ENCODE measurements at regions not wholly inside any gene's neighbourhood (a gene's known extent, or its start where the extent isn't known, plus 50 kb on each side); places are given as distances from the start of the nearest gene placed in this dataset.
"Not testable (repeated sequence)": the region's sequence is repeated elsewhere in the genome, so short reads cannot be mapped to it uniquely, and the experiment has no call there.

GRCh38 chr20:48147311-48147710 is 362.0 kb upstream of the SULF2 start:
- no peak overlapping the region for H3K4me3 Mint-ChIP-seq
- H3K9me3 Mint-ChIP-seq, result no peaks in the 10 kb centered on the region
- H3K27ac Mint-ChIP-seq, result no peak overlapping the region
- H3K4me1 Mint-ChIP-seq, result no peaks in the 10 kb centered on the region
- peaks cover under 1% of the 10 kb centered on the region for H3K27me3 Mint-ChIP-seq
- no peaks in the 10 kb centered on the region for H3K36me3 Mint-ChIP-seq

DNA sequence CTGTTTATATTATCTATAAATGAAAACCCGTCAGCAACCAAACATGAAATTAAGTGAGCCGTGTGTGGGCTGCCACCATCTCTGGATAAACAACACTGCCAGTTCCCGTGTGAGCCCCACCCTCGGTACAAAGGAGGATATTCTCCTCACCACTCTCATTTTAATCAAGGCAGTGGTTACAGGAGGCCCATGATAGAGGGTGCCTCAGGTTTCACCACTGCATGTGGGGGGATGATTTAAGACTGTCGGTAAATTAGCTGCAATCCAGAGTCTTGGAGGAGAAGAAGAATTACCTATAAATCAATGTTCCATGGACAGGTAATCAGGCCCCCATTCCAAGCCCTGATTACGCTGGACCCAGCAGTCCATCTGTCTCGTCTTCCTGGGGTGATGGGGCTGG is 361.6 kb upstream of the SULF2 start:
- Mint-ChIP-seq H3K27ac (no peak overlapping the region), H3K4me1 (no peaks in the 10 kb centered on the region), H3K4me3 (no peak overlapping the region), H3K36me3 (no peaks in the 10 kb centered on the region), H3K9me3 (no peaks in the 10 kb centered on the region), H3K27me3 (peaks cover 3% of the 10 kb centered on the region)

- peak overlapping the region in 1 of 3 donors; percentile 3 for H3K27ac Mint-ChIP-seq
Measured at GRCh38 chr20:48146308-48146707, 361.0 kb upstream of the SULF2 start.

DNA sequence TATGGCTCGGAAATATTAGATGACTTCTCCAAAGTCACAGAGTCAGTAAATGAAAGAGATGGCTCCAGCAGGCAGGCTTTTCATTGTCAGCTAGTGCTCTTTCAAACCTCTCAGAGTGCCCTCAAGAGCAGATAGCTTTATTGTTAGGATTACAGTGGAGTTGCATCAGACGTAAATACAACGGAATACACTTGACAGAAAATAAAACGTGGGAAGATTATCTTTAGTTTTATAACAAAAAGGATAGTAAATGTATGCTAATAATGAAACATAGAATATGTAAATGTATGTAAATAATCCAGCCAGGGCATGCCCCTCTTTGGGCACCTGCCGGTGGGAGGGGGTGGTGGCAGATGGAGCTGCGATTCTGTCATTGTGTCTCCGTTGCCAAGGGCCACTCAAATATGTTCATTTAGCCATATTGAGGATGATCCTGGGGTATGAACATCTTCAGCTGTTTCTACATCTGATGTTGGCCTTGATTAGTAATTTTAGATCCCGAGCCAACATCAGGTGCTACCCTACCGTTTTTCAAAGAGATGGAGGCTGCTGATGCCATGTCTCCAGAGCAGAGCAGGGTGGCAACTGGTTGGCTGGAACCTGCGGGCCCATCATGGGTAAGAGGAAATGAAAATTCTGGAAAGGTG is 358.3 kb upstream of the SULF2 start:
- H3K4me1 Mint-ChIP-seq, result no peaks in the 10 kb centered on the region
- H3K9me3 Mint-ChIP-seq, result peaks cover 4 to 5% (median 4%) of the 10 kb centered on the region in 3 donors
- H3K27ac Mint-ChIP-seq, result no peak overlapping the region
- no peak overlapping the region for H3K4me3 Mint-ChIP-seq
- H3K27me3 Mint-ChIP-seq, result peaks cover 10% of the 10 kb centered on the region
- H3K36me3 Mint-ChIP-seq, result peaks cover 2% of the 10 kb centered on the region

More at GRCh38 chr20:48146308-48146707, 361.0 kb upstream of the SULF2 start:
- Mint-ChIP-seq H3K9me3 (peaks cover 2 to 4% (median 3%) of the 10 kb centered on the region in 3 donors), H3K36me3 (no peaks in the 10 kb centered on the region), H3K4me1 (no peaks in the 10 kb centered on the region), H3K27me3 (peaks cover 3% of the 10 kb centered on the region), H3K4me3 (no peak overlapping the region)

DNA sequence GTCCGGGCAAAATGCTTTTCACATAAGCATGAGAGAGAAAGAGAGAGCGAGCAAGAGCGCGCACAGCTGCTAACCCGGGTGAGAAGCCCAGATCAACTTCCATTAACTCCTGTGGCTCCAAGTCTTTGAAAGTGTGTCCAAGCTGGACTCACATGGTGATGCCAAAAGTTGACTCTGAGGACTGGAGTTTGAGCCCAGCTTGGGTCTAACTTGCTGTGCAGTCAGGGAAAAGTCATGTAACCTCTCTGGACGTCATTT is 357.2 kb upstream of the SULF2 start:
- H3K36me3 Mint-ChIP-seq, result peaks cover 2% of the 10 kb centered on the region
- H3K4me1 Mint-ChIP-seq, result no peaks in the 10 kb centered on the region
- no peak overlapping the region for H3K4me3 Mint-ChIP-seq
- no peak overlapping the region for H3K27ac Mint-ChIP-seq
- peaks cover 16% of the 10 kb centered on the region for H3K27me3 Mint-ChIP-seq
- H3K9me3 Mint-ChIP-seq, result peaks cover 4 to 5% (median 4%) of the 10 kb centered on the region in 3 donors

- Mint-ChIP-seq H3K4me3 (no peak overlapping the region), H3K4me1 (no peaks in the 10 kb centered on the region), H3K36me3 (peaks cover 2% of the 10 kb centered on the region), H3K27me3 (peaks cover 16% of the 10 kb centered on the region), H3K9me3 (peaks cover 4 to 5% (median 4%) of the 10 kb centered on the region in 3 donors), H3K27ac (no peak overlapping the region)
Measured at GRCh38 chr20:48141660-48142515, 356.6 kb upstream of the SULF2 start.

DNA sequence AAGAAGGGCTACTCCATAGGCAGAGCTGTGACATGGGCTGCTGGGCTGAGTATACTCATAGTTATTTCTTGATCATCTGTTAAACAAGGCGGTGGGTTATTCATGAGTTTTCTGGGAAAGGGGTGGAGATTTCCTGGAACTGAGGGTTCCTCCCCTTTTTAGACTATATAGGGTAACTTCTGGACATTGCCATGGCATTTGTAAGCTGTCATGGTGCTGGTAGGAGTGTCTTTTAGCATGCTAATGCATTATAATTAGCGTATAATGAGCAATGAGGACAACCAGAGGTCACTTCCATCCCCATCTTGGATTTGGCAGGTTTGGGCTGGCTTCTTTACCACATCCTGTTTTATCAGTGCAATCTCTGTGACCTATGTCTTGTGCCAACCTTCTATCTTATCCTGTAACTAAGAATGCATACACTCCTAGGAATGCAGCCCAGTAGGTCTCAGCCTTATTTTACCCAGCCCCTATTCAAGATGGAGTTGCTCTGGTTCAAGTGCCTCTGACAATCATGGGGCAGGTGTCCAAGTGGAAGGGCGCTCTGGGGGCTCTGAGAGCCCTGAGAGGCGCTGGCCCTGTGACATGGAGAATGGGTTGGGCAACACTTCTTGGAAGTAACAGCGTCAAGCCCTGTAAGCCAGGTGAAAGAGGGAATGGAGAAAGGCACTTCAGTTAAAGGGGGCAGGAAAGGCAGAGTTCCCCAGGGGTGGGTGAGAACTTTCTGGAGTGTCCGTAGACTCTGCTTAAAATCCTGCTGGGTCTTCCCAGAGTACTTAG is 354.2 kb upstream of the SULF2 start:
- H3K36me3 Mint-ChIP-seq, result peaks cover 2% of the 10 kb centered on the region
- H3K4me1 Mint-ChIP-seq, result no peaks in the 10 kb centered on the region
- no peak overlapping the region for H3K4me3 Mint-ChIP-seq
- peaks cover 17% of the 10 kb centered on the region for H3K27me3 Mint-ChIP-seq
- no peak overlapping the region for H3K27ac Mint-ChIP-seq
- H3K9me3 Mint-ChIP-seq, result peaks cover 4 to 5% (median 4%) of the 10 kb centered on the region in 3 donors

DNA sequence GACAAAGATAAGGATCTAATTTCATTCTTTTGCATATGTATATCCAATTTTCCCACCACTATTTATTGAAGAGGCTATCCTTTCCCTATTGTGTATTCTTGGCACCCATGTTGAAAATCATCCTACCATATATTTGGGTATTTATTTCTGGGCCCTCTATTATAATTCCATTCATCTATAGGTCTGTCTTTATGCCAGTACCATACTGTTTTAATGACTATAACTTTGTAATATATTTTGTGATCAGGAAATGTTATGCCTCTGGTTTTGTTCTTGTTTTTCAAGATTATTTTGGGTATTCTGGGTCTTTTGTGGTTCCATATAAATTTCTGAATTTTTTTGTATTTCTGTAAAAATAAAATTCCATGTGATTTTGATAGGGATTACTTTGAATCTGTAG is 347.6 kb upstream of the SULF2 start:
- peaks cover 1 to 9% (median 4%) of the 10 kb centered on the region in 3 donors for H3K9me3 Mint-ChIP-seq
- H3K4me3 Mint-ChIP-seq, result no peak overlapping the region
- H3K36me3 Mint-ChIP-seq, result no peaks in the 10 kb centered on the region
- no peak overlapping the region for H3K27ac Mint-ChIP-seq
- no peaks in the 10 kb centered on the region for H3K4me1 Mint-ChIP-seq
- peaks cover 12% of the 10 kb centered on the region for H3K27me3 Mint-ChIP-seq

DNA sequence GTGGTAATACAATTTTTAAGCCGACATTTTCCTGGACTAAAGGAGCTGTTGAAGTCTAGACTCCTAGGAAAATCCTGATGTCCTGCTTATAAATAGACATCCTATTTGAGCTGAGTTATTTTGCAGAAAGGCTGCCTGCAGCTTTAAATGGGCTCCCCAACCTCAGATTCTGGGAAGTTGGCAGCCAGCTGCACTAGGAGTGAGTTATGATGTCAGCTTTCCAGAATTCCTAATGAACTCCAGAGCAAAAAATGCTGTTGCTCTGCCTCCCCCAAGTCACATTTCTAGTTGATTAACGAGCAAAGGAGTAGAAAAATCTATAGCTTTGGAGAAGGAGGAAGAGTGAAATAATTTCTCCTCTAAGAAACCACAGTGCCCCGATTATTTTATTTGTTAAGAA is 346.3 kb upstream of the SULF2 start:
- no peak overlapping the region for H3K27ac Mint-ChIP-seq
- peaks cover 7% of the 10 kb centered on the region for H3K27me3 Mint-ChIP-seq
- no peaks in the 10 kb centered on the region for H3K4me1 Mint-ChIP-seq
- no peaks in the 10 kb centered on the region for H3K36me3 Mint-ChIP-seq
- H3K4me3 Mint-ChIP-seq, result no peak overlapping the region
- H3K9me3 Mint-ChIP-seq, result peaks cover 1 to 9% (median 4%) of the 10 kb centered on the region in 3 donors

DNA sequence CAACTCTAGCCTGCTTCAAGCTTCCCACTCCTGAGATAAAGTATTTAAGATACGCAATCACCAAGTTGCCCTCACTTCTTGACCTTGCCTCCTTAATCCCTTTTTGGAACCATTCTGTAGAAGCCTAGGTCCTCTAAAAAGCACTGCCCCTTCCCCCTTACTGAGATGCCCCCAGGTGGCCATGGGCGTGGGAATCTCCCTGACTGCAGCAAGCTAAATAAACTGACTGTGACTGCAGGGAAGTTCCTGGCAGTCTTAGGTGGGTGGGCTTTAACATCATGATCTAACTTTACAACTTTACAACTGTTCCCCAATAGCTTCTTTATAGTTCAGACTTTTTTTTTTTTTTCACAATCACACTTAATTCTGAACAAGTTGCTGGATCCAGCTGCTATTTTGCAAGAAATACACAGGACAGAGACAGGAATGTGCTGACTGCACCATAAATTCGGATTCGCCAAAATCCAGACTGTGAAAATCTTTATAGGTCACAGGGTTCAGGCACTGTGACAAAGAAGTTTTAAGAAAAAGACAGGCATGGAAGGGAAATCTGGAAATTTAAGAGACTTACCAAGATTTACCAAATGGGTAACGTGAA is 344.2 kb upstream of the SULF2 start:
- peaks cover 7% of the 10 kb centered on the region for H3K27me3 Mint-ChIP-seq
- H3K4me3 Mint-ChIP-seq, result no peak overlapping the region
- H3K27ac Mint-ChIP-seq, result peak overlapping the region in 1 of 3 donors; percentile 82
- peaks cover 1 to 9% (median 4%) of the 10 kb centered on the region in 3 donors for H3K9me3 Mint-ChIP-seq
- H3K36me3 Mint-ChIP-seq, result no peaks in the 10 kb centered on the region
- no peaks in the 10 kb centered on the region for H3K4me1 Mint-ChIP-seq

- no peaks in the 10 kb centered on the region for H3K4me1 Mint-ChIP-seq
- no peak overlapping the region for H3K27ac Mint-ChIP-seq
- no peak overlapping the region for H3K4me3 Mint-ChIP-seq
- peaks cover 6% of the 10 kb centered on the region for H3K27me3 Mint-ChIP-seq
- H3K9me3 Mint-ChIP-seq, result peaks cover 1 to 9% (median 4%) of the 10 kb centered on the region in 3 donors
- H3K36me3 Mint-ChIP-seq, result no peaks in the 10 kb centered on the region
Measured at GRCh38 chr20:48128436-48128835, 343.2 kb upstream of the SULF2 start.

- not testable (repeated sequence) for H3K4me3 Mint-ChIP-seq, H3K9me3 Mint-ChIP-seq, H3K27me3 Mint-ChIP-seq
Measured at GRCh38 chr20:48127964-48128363, 342.7 kb upstream of the SULF2 start.

GRCh38 chr20:48127133-48127532 is 341.9 kb upstream of the SULF2 start:
- H3K27me3 Mint-ChIP-seq, H3K9me3 Mint-ChIP-seq, H3K27ac Mint-ChIP-seq, H3K4me3 Mint-ChIP-seq, H3K36me3 Mint-ChIP-seq, H3K4me1 Mint-ChIP-seq: not testable (repeated sequence)

More at GRCh38 chr20:48127964-48128363, 342.7 kb upstream of the SULF2 start:
- not testable (repeated sequence) for H3K36me3 Mint-ChIP-seq, H3K27ac Mint-ChIP-seq, H3K4me1 Mint-ChIP-seq

DNA sequence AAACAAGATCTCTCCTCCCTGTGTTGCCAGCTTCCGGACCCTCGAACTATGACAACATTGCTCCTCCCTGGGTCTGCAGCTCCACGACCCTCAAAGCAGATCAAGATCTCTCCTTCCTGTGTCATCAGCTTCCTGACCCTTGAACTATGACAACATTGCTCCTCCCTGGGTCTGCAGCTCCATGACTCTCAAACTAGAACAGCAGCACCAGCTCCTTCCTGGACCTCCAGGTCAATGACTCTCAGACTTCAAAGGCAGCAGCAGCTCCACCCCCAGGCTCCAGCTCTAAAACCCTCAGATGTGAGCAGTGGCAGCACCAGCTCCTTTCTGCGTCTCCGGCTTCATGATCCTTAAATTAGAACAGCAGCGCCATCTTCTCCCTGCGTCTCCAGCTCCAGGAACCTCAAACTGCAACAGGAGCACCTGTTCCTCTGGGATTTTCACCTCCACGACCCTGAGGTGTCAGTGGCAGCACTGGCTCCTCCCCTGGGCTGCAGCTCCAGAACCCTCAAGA is 341.0 kb upstream of the SULF2 start:
- Mint-ChIP-seq H3K27ac (no peak overlapping the region), H3K9me3 (peaks cover 0 to 1% (median 0%) of the 10 kb centered on the region in 3 donors), H3K27me3 (peaks cover 6% of the 10 kb centered on the region), H3K4me1 (peaks cover 0 to 1% (median 0%) of the 10 kb centered on the region in 3 donors), H3K36me3 (no peaks in the 10 kb centered on the region), H3K4me3 (no peak overlapping the region)

GRCh38 chr20:48124960-48125359 is 339.7 kb upstream of the SULF2 start:
- H3K4me1 Mint-ChIP-seq, result peaks cover 0 to 1% (median 0%) of the 10 kb centered on the region in 3 donors
- H3K9me3 Mint-ChIP-seq, result peaks cover 0 to 1% (median 0%) of the 10 kb centered on the region in 3 donors
- H3K36me3 Mint-ChIP-seq, result peaks cover 2% of the 10 kb centered on the region
- H3K27me3 Mint-ChIP-seq, result peaks cover 6% of the 10 kb centered on the region
- no peak overlapping the region for H3K4me3 Mint-ChIP-seq
- H3K27ac Mint-ChIP-seq, result no peak overlapping the region

Measured in IgD-negative memory B cell (primary cell).